HFFc6 (cell line): ENCODE measurements at regions not wholly inside any gene's neighbourhood (a gene's known extent, or its start where the extent isn't known, plus 50 kb on each side); places are given as distances from the start of the nearest gene placed in this dataset.

Experiments used
- DNase-seq: peaks from one replicate; pipeline ENCODE4 v3.0.0-alpha.2; 2018
- H3K27ac Mint-ChIP-seq: 2 replicates; pipeline ENCODE4 v1.8.0; 2020; ENCODE audit warnings: mild to moderate bottlenecking, mixed read lengths
- H3K27me3 Mint-ChIP-seq: 2 replicates; pipeline ENCODE4 v1.8.0; 2021; ENCODE audit warnings: mild to moderate bottlenecking, moderate library complexity, mixed read lengths; ENCODE audit not compliant: insufficient read depth
- H3K36me3 Mint-ChIP-seq: 2 replicates; pipeline ENCODE4 v1.8.0; 2021; ENCODE audit warnings: low read depth, mixed read lengths
- H3K4me1 Mint-ChIP-seq: 2 replicates; pipeline ENCODE4 v1.8.0; 2020; ENCODE audit warnings: low read depth, mixed read lengths
- H3K4me3 Mint-ChIP-seq: 2 replicates; pipeline ENCODE4 v1.8.0; 2020; ENCODE audit warnings: mild to moderate bottlenecking, moderate library complexity, mixed read lengths
- H3K9me3 Mint-ChIP-seq: 2 replicates; pipeline ENCODE4 v1.8.0; 2020; ENCODE audit warnings: mild to moderate bottlenecking, mixed read lengths
- CTCF ChIP-seq: fragments of 200-600 bp; sonication (generic); IDR thresholded peaks from 2 replicates; pipeline ENCODE4 v1.5.0; 2021; ENCODE audit warnings: antibody characterized with exemption, mild to moderate bottlenecking

GRCh38 chr2:121898483-121898882 is 143.0 kb downstream of the TSN start:
- peaks cover 32% of the 10 kb centered on the region for H3K4me1 Mint-ChIP-seq
- no peaks in the 10 kb centered on the region for H3K9me3 Mint-ChIP-seq
- peaks cover 6% of the 10 kb centered on the region for H3K27me3 Mint-ChIP-seq
- H3K36me3 Mint-ChIP-seq, result no peaks in the 10 kb centered on the region
- TF ChIP-seq CTCF, result no peak
- DNase-seq, result peak; percentile 36
- no peak overlapping the region for H3K4me3 Mint-ChIP-seq
- peak overlapping the region; percentile 90 for H3K27ac Mint-ChIP-seq

- no peak overlapping the region for H3K4me3 Mint-ChIP-seq
- no peak for TF ChIP-seq CTCF
- H3K27ac Mint-ChIP-seq, result no peak overlapping the region
- DNase-seq, result no peak
- no peaks in the 10 kb centered on the region for H3K36me3 Mint-ChIP-seq
- no peaks in the 10 kb centered on the region for H3K9me3 Mint-ChIP-seq
- peaks cover 10% of the 10 kb centered on the region for H3K27me3 Mint-ChIP-seq
- peaks cover 40% of the 10 kb centered on the region for H3K4me1 Mint-ChIP-seq
Observed at GRCh38 chr2:121900391-121900790, 144.9 kb downstream of the TSN start.

- no peak overlapping the region for H3K4me3 Mint-ChIP-seq
- H3K4me1 Mint-ChIP-seq, result peaks cover 40% of the 10 kb centered on the region
- H3K36me3 Mint-ChIP-seq, result no peaks in the 10 kb centered on the region
- no peak overlapping the region for H3K27ac Mint-ChIP-seq
- no peaks in the 10 kb centered on the region for H3K9me3 Mint-ChIP-seq
- TF ChIP-seq CTCF, result peak; percentile 17; the same call in 1 of the 2 replicates
- peaks cover 13% of the 10 kb centered on the region for H3K27me3 Mint-ChIP-seq
- DNase-seq, result no peak
Observed at GRCh38 chr2:121902171-121902591, 146.7 kb downstream of the TSN start.

GRCh38 chr2:121902616-121903015 is 147.2 kb downstream of the TSN start:
- Mint-ChIP-seq H3K4me3 (no peak overlapping the region), H3K36me3 (no peaks in the 10 kb centered on the region), H3K27me3 (peaks cover 13% of the 10 kb centered on the region), H3K9me3 (no peaks in the 10 kb centered on the region), H3K4me1 (peaks cover 38% of the 10 kb centered on the region), H3K27ac (no peak overlapping the region)
- no peak for TF ChIP-seq CTCF
- no peak for DNase-seq

GRCh38 chr2:121903037-121903689 is 147.7 kb downstream of the TSN start:
- H3K9me3 Mint-ChIP-seq, result no peaks in the 10 kb centered on the region
- no peak for DNase-seq

More at GRCh38 chr2:121903037-121903689, 147.7 kb downstream of the TSN start:
- Mint-ChIP-seq H3K36me3 (no peaks in the 10 kb centered on the region), H3K4me1 (peaks cover 32% of the 10 kb centered on the region), H3K27ac (no peak overlapping the region), H3K27me3 (peaks cover 13% of the 10 kb centered on the region), H3K4me3 (peak overlapping the region; percentile 4; the same call in 1 of the 2 replicates)
- TF ChIP-seq CTCF, result no peak
